ENCODE measurements at regions not wholly inside any gene's neighbourhood (a gene's known extent, or its start where the extent isn't known, plus 50 kb on each side); places are given as distances from the start of the nearest gene placed in this dataset.
"Not testable (repeated sequence)": the region's sequence is repeated elsewhere in the genome, so short reads cannot be mapped to it uniquely, and the experiment has no call there.

GRCh38 chr7:91790646-91791045 is 89.9 kb downstream of the MTERF1 start:
- DNase-seq (ENCODE audit: low read depth, low spot score); H3K27ac ChIP-seq: not testable (repeated sequence)

- H3K27ac ChIP-seq, result no peak overlapping the region
- DNase-seq (ENCODE audit: low read depth, low spot score), result no peak
These were observed 84.4 kb downstream of the MTERF1 start for GRCh38 chr7:91796122-91796521.

DNA sequence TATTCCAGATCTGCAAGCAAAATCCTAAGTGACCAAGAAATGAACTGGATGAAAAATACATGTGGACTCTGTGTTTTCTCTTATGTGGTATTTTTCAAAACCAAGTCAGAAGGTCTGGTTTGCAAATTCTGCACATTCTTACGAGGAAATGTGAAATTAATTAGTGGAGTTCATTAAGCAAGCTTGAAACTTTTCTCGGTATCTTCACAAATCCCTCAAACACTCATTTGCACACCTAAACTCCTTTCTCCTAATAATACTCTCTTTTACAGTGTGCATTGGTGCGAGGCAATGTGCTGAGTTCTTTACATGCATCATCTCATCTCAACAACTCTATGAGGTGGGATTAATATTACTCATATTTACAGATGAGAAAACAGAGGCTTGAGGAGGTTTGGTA is 82.1 kb downstream of the MTERF1 start:
- no peak for DNase-seq (ENCODE audit: low read depth, low spot score)
- no peak overlapping the region for H3K27ac ChIP-seq

- no peak for DNase-seq (ENCODE audit: low read depth, low spot score)
- no peak overlapping the region for H3K27ac ChIP-seq
These were observed 80.1 kb downstream of the MTERF1 start for GRCh38 chr7:91800389-91800788.

DNA sequence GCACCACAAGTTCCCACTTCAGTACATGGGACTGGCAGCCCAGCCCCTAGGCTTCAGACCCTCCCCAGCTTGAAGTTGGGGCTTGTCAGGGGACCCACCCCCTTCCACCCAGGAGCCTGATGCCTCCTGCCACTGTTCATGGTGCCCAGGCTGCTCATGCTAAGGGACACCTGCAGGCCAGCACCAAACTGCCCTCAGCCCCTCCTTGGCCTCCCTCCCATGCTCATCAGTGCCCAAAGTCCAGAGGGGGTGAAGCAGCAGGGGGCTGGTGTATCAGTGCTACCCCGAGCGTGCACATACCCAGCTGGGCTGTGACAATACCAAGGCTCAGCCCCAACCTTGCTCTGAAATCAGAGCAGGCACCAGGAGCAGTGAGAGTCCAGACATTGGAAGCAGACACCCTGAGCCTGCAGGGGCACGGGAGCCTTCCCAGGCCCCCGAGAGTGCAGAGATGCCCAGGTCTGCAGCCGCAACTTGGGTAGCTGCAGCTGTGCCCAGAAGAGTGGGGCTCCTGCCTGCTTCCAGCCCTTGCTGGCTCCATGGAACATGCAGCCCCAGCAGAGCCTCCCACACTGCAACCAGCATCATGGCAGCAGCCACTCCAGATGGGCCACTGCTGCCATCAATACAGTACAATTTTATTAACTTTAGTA is 79.0 kb downstream of the MTERF1 start:
- DNase-seq (ENCODE audit: low read depth, low spot score), result no peak
- H3K27ac ChIP-seq, result no peak overlapping the region

DNA sequence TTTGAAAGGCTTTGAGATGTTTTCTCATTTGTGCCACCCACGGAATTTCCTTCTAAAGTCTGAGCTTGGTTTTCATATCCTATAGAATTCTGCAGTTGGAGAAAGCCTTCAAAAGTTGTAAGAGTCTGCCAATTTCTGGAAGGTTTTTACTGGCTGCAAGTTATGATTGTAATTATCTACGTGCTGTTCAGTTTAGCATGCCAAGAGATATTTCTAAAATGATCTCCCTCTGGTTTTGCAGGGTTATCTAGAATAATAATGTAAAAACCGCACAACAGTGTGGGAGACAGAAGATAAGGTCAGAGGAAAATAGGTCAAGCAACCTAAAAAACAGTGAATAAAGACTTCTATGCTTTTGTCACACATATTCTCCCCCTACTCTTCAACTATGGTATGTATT is 69.3 kb downstream of the MTERF1 start:
- DNase-seq (ENCODE audit: low read depth, low spot score), result no peak
- no peak overlapping the region for H3K27ac ChIP-seq

GRCh38 chr7:91811641-91812040 is 68.9 kb downstream of the MTERF1 start:
- H3K27ac ChIP-seq, result no peak overlapping the region
- no peak for DNase-seq (ENCODE audit: low read depth, low spot score)

GRCh38 chr7:91812388-91812787 is 68.1 kb downstream of the MTERF1 start:
- H3K27ac ChIP-seq, result no peak overlapping the region
- DNase-seq (ENCODE audit: low read depth, low spot score), result no peak

GRCh38 chr7:91814189-91814588 is 66.3 kb downstream of the MTERF1 start:
- no peak for DNase-seq (ENCODE audit: low read depth, low spot score)
- no peak overlapping the region for H3K27ac ChIP-seq

Measured in epithelial cell of prostate (primary cell).